HG03432 (cell line): ENCODE measurements at regions not wholly inside any gene's neighbourhood (a gene's known extent, or its start where the extent isn't known, plus 50 kb on each side); places are given as distances from the start of the nearest gene placed in this dataset.

ENCODE experiments used
- ATAC-seq: cut with Tn5 transposase; IDR thresholded peaks from one replicate; pipeline ENCODE4 v1.9.1; 2021; ENCODE audit warnings: mild to moderate bottlenecking, moderate library complexity; ENCODE audit not compliant: unreplicated experiment

GRCh38 chr2:2707206-2707991 is 376.3 kb upstream of the MYT1L start:
- no peak for ATAC-seq

DNA sequence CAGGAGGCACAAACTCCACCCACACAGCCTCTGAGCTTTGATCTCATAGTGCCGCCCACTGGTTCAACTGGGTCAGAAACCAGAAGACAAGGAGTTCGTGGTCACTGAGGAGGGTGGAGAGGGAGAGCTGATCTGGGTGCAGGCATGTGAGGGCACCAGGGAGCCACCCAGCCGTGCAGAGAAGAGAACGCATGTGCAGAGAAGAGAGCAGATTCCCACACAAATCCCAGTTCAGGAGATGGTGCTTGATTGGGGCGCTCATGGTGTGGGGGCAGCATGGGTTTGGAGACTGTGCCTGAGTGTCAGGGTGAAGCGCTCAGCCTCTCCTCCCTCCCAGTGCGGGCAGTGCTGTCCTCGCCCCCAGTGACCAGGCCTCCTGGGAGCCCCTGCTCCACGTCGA is 375.2 kb upstream of the MYT1L start:
- ATAC-seq = no peak

DNA sequence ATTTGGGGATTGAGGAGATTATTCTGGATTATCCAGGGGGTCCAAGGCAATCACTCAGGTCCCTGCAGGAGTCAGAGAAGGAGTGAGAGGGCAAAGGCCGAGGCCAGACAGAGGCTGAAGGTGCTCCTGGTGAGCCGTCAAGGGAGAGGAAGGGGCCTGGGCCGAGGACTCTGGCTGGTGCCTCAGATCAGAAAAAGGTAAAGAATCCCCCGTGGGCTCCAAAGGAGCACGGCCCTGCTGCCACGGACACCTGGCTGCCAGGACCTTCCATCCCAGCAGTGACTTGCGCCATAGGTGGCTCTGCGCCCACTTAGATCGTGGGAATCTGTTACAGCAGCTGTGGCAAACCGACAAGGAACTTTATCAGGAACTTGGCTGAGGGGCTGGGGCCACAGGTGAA is 374.8 kb upstream of the MYT1L start:
- ATAC-seq = no peak

GRCh38 chr2:2704428-2705090 is 373.5 kb upstream of the MYT1L start:
- ATAC-seq = no peak

DNA sequence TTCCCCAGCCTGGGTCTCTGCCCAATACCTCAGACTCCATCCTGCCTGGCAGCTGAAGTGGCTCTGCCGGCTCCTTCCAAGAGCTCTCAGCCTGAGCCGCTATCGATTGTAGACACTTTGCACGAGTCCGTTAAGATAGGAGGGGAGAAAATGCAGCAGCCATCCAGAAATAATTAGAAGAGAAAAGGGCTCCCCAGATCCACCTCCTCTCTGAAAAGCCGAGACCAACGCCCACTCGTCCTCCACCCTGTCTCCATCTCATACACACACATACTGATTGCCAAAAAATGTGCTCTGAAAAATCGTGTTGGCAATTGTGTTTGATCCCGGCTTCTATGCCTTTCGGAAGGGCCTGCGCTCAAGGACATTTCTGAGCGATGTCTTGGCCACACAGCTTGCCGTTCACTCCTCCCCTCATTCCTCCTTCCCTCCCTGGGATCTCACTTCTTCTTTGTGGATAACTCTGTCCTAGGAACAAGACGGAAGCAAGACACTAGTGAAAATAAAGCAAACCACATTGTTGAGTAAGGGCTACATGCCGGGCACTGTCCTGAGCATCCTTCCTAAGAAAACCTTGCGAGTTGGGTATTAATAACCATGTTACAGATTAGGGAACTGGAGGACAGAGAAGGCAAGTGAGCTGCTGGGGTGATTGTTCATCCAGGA is 372.8 kb upstream of the MYT1L start:
- no peak for ATAC-seq

DNA sequence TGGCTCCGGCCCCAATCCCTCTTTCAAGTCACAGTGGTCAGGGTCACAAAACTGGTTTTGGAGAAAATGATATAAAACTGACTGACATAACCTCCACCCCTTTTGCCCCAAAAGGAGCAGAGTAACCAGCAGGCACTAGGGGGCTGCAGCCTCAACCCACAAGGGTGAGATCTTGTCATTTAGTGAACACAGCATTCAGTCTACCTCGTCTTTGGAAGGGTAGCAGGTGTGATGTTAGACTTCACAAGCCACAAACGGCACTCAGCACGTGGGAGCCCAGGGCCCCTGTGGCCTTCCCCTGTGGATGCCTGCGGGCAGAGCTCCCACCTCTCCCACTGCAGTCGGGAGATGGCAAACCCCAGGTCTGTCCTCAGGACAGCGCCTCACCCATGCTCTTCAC is 372.1 kb upstream of the MYT1L start:
- ATAC-seq = no peak

GRCh38 chr2:2702385-2702784 is 371.3 kb upstream of the MYT1L start:
- ATAC-seq = no peak

DNA sequence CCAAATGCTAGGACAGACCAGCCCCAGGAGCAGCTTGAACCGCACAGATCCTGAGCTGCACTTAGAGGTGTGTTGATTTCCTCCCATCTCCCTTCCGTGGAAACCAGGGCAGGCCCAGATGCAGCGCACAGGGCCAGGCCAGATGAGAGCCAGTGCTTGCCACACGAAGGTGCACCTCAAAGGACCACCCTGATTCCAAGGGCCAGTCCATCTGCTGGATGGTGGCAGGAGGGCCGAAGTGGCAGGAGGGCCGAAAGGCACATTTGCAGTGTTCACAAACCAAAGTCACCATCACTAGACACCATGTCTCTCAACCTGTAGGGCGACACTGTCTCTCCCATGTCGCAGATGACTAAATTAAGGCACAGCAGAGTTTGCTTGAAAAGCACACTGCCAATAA is 370.7 kb upstream of the MYT1L start:
- no peak for ATAC-seq

- ATAC-seq = no peak
Observed at GRCh38 chr2:2701176-2701781, 370.2 kb upstream of the MYT1L start.

DNA sequence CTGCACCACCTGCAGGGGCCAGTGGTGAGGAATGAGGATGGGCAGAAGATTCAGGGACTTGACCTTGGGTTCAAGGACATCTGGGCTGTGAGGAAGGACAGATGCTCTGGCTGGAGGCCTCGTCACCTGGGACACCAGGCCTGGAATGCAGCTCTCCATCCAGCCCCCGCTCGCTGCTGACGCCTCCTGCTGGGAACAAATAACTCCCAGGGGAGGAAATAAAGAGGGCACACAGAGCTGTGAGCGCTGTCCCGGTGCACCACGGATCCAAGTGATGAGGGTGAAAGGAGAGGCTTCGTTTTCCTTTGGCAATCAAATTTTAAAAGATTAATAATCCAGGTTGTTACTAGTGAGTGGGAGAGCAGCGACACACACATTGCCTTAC is 368.0 kb upstream of the MYT1L start:
- ATAC-seq = no peak

DNA sequence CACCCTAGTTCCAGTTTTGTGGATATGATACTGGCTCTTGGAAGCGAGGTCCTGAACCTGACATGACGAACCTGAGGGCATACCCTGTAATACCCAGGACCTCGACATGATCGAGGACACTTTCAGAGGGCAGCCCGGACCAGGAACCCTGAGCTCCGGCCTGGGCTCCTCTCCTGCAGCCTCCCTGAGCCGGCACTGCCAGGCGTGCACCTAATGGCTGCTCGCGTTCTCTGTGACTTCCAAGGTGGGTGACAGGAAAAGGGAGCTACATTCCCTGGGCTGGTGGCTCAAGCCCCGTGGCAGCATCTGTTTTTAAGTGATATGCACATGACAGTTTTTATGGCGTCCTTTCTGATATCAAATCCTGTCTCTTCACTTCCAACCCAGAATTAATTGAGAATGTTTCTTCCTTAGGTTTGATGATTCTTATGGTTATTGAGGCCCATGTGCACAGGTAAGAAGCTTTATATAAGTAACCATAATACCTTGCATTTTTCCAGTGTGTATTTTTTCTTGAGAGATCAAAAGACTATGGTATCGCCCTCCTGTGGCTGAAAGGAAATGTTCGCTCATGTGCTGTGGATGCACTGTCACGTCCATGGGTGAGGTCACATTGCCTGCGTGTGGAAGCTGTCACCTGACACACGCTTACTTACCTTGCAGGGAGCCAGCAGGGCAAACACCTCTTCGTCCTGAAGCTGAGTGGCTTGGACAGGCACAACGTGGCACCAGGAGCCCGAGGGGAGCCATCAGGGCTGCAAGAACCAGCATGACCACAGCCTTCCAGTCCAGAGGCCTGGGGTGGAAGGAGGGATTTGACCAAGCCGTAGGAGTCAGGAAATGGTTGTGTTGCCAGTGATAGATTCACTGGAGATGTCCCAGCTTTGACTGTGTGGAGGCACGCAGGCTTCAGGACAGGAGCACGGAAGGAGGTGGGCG is 367.4 kb upstream of the MYT1L start:
- ATAC-seq = no peak

GRCh38 chr2:2696733-2697455 is 365.8 kb upstream of the MYT1L start:
- ATAC-seq = no peak

DNA sequence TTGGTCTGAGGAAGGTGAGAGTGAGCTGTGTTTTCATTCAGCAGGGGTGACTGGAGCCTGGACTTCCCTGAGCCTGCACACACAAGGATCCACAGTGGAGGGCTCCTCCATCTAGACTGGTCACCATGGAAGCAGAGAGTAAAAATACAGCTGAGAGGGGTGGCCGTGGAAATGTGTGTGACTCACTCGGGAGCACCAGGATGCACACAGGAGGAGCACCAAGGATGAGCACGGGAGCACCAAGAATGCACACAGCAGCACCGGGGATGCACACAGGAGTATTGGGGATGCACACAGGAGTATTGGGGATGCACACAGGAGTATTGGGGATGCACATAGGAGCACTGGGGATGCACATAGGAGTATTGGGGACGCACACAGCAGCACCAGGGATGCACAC is 365.2 kb upstream of the MYT1L start:
- ATAC-seq = no peak

DNA sequence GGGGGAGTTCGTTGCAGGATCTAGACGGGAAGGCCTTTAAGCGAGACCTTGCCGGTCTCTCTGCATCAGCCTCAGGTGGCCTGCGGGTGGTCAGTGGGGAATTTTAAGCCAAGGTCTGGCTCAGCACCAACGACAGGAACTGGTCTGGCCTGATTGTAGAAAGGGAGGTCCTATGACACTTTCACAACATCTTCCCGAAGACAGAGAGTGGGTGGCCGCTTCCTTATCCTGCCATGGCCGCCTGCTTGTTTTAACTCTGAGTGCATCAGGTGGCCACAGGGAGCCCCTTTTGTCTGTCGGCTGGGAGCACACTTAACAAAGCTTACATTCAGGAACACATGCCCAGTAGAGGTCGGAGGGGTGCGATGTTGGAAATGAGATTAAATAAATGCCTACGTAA is 363.7 kb upstream of the MYT1L start:
- no peak for ATAC-seq

DNA sequence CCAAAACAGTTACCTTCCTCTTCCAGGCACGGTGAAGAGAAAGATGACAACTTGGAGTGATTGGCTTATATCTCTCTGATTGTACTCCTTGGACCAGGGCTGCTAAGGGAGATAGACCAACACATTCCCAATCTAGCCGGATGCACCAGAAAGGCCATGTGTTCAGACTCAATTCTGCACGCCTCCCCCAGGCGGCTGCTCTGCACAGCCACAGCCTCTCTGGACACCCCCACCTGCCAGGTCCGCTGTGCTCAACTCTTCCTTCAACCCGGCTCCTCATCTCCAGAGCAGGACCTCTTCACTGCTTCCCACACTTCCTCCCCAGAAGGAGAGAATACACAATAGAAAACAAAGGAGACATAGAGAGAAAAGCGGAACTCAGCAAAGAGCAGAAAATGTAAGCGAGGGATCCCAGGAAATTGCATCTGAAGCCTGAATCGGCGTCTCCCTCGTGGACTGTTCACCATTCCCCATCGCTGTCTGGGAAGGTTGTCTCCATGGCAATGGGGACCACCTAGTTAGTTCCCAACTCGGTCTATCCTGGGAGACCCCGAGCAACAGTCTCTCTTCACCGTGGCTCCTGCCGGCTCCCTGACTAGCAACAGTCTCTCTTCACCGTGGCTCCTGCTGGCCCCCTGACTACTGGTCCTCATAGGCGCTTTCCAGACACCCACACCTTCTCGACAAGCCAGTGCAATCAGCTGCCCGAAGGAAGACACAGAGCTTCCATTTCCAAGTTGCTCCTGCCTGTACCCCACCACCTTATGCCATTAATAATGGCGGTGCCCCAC is 361.7 kb upstream of the MYT1L start:
- no peak for ATAC-seq

DNA sequence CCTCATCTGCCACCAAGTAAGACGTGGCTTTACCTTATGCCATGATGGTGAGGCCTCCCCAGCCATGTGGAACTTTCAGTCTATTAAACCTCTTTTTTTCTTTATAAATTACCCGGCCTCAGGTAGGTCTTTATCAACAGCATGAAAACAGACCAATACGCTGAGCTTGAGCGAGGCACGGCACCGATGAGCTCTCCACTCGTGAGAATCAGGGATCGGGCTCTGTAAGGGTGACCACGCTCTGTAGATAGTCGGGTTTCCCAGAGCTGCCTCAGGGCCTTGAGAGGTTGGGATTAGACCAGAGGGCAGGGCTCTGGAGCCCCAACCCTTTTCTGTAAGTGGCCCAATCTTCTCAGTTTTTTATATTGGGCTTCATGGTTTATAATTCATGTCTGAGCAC is 360.3 kb upstream of the MYT1L start:
- no peak for ATAC-seq

GRCh38 chr2:2690985-2691384 is 359.9 kb upstream of the MYT1L start:
- no peak for ATAC-seq

DNA sequence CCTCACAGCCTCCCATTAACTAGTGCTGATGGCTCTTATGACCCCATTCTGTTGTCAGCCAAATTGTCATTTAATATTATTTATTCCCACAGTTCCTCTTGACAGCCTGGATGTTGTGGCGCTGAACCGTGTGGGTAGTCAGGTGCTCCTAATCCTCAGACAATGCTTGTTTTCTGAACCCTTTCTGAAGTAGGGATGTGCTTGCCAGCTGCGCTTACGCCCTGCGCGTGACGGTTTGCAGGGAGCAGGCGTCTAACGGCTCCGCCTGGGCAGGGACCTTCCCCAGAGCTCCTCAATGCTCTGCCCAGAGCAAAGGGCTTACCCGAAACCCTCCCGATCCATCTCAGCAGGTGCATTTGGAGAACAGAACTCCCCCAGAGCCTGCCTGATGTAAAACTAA is 358.2 kb upstream of the MYT1L start:
- ATAC-seq = no peak

DNA sequence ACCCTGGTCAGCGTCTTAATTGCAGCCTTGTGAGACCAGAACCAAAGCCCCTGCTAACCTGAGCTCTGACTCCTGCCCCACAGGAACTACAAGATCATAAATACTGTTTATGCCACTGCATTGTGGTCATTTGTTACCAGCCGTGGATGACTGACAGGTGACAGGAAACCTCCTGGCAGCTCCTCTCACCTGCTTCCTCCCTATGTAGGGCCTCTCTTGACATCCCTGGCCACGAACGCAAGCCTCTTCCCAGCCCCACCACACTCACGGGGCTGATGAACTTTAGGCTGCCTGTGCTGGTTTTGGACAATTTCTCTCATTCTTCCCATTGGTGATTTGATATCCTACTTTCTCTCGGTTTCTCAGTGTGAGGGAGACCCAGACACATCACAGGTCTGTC is 357.2 kb upstream of the MYT1L start:
- ATAC-seq = no peak
